ENCODE measurements at regions not wholly inside any gene's neighbourhood (a gene's known extent, or its start where the extent isn't known, plus 50 kb on each side); places are given as distances from the start of the nearest gene placed in this dataset.

- DNase-seq (ENCODE audit: low read depth, low spot score) = peak; percentile 26
- WGBS (ENCODE audit: insufficient coverage, insufficient replicate concordance, low lambda C conversion rate, missing lambda C conversion rate) = 0% methylated on average over 1 of the region's 1 CpG
- Histone ChIP-seq H3K4me2 (ENCODE audit: control insufficient read depth, insufficient read depth) (no peak overlapping the region), H3K79me2 (ENCODE audit: control insufficient read depth, insufficient read depth, low read length) (no peaks in the 10 kb centered on the region), H3K4me3 (no peak overlapping the region), H3K9ac (ENCODE audit: control insufficient read depth, insufficient read depth, low read length) (no peak overlapping the region), H3K27ac (ENCODE audit: control insufficient read depth, insufficient read depth) (no peak overlapping the region), H3K9me3 (replicated peaks; ENCODE audit: control insufficient read depth, insufficient read depth, low read length) (no peaks in the 10 kb centered on the region; the same call in 2 of the 3 replicates), H2AFZ (ENCODE audit: control insufficient read depth, low read depth, low read length) (no peak overlapping the region), H4K20me1 (ENCODE audit: control insufficient read depth, insufficient read depth) (no peaks in the 10 kb centered on the region), H3K4me1 (ENCODE audit: control insufficient read depth, insufficient read depth, low read length) (peaks cover 10% of the 10 kb centered on the region), H3K36me3 (ENCODE audit: control insufficient read depth in 2 of 2, insufficient read depth in 2 of 2, low read length in 1 of 2) (no peaks in the 10 kb centered on the region), H3K27me3 (replicated peaks in 1 of 2; ENCODE audit: control insufficient read depth in 2 of 2, insufficient read depth in 2 of 2, low read length in 1 of 2) (no peaks in the 10 kb centered on the region)
- SMC1A ChIA-PET (ENCODE audit: uncharacterized antibody, unreplicated experiment) = no interaction called here
- RAD21 ChIA-PET (ENCODE audit: unreplicated experiment) = no interaction called here
- CTCF ChIA-PET = no interaction called here
- TF ChIP-seq ESRRA (IDR thresholded peaks at IDR 0.05; ENCODE audit: low read length) (no peak), RAD51 (IDR thresholded peaks at IDR 0.05) (no peak), BMI1 (IDR thresholded peaks at IDR 0.05; ENCODE audit: borderline replicate concordance) (no peak), SMC3 (IDR thresholded peaks at IDR 0.05; ENCODE audit: borderline replicate concordance, low read length) (no peak)
- ATAC-seq = peak; percentile 81
- no TSS peak for BruUV-seq (replicated peaks)
- peak; percentile 71 for FAIRE-seq
- POLR2A ChIA-PET = no interaction called here
- intact Hi-C loops (cut with micrococcal nuclease; ENCODE audit: unreplicated experiment) = no loop called here
- in situ Hi-C loops (cut with MboI) = no loop called here
Measured at GRCh38 chr2:55985406-55985805, 61.8 kb upstream of the EFEMP1 start.

- no peak for FAIRE-seq
- no peaks in the 10 kb centered on the region for H3K27me3 ChIP-seq (replicated peaks in 1 of 2; ENCODE audit: control insufficient read depth in 2 of 2, insufficient read depth in 2 of 2, low read length in 1 of 2)
- intact Hi-C loops (cut with micrococcal nuclease; ENCODE audit: unreplicated experiment) (no loop called here), in situ Hi-C loops (cut with MboI) (no loop called here)
- no peak overlapping the region for H3K4me2 ChIP-seq (ENCODE audit: control insufficient read depth, insufficient read depth)
- no peak for ATAC-seq
- no TSS peak for BruUV-seq (replicated peaks)
- H4K20me1 ChIP-seq (ENCODE audit: control insufficient read depth, insufficient read depth) = no peaks in the 10 kb centered on the region
- H3K4me3 ChIP-seq = no peak overlapping the region
- no peak overlapping the region for H2AFZ ChIP-seq (ENCODE audit: control insufficient read depth, low read depth, low read length)
- ChIA-PET SMC1A (ENCODE audit: uncharacterized antibody, unreplicated experiment) (interaction anchor here (1.5 kb wide), 1 partner anchor 25 kb away, joined by 3 read pairs; no protein-coding TSS in a partner anchor), CTCF (no interaction called here), RAD21 (ENCODE audit: unreplicated experiment) (interaction anchor here (0.7 kb wide), 1 partner anchor 262 kb away, joined by 3 read pairs; no protein-coding TSS in a partner anchor), POLR2A (no interaction called here)
- H3K9me3 ChIP-seq (replicated peaks; ENCODE audit: control insufficient read depth, insufficient read depth, low read length) = no peaks in the 10 kb centered on the region; the same call in 2 of the 3 replicates
- no peak for DNase-seq (ENCODE audit: low read depth, low spot score)
- H3K9ac ChIP-seq (ENCODE audit: control insufficient read depth, insufficient read depth, low read length) = no peak overlapping the region
- H3K27ac ChIP-seq (ENCODE audit: control insufficient read depth, insufficient read depth) = no peak overlapping the region
- WGBS (ENCODE audit: insufficient coverage, insufficient replicate concordance, low lambda C conversion rate, missing lambda C conversion rate) = 41% methylated on average over 2 of the region's 2 CpGs
- H3K36me3 ChIP-seq (ENCODE audit: control insufficient read depth in 2 of 2, insufficient read depth in 2 of 2, low read length in 1 of 2) = no peaks in the 10 kb centered on the region
- peaks cover 10% of the 10 kb centered on the region for H3K4me1 ChIP-seq (ENCODE audit: control insufficient read depth, insufficient read depth, low read length)
- H3K79me2 ChIP-seq (ENCODE audit: control insufficient read depth, insufficient read depth, low read length) = no peaks in the 10 kb centered on the region
- TF ChIP-seq ZNF24 (IDR thresholded peaks at IDR 0.05) (no peak), PBX3 (IDR thresholded peaks at IDR 0.05; ENCODE audit: insufficient replicate concordance, low read depth, low read length) (no peak), CUX1 (IDR thresholded peaks at IDR 0.05; ENCODE audit: insufficient replicate concordance, low read depth, low read length) (no peak), CEBPZ (IDR thresholded peaks at IDR 0.05; ENCODE audit: low read depth, low read length) (no peak)
Measured at GRCh38 chr2:55986001-55986400, 62.4 kb upstream of the EFEMP1 start.

All from GM12878 (cell line).